GM12892 (cell line): ENCODE measurements at regions not wholly inside any gene's neighbourhood (a gene's known extent, or its start where the extent isn't known, plus 50 kb on each side); places are given as distances from the start of the nearest gene placed in this dataset.

Experiments used
- DNase-seq: peaks from one replicate; pipeline ENCODE4 v3.0.0; 2011; ENCODE audit not compliant: insufficient read length
- FAIRE-seq: peaks from 2 replicates; lab custom pipeline; 2011; peaks lifted over from hg19 to GRCh38; lab: Jason Lieb, UNC
- POLR2A ChIP-seq: IDR thresholded peaks from 2 replicates; pipeline ENCODE4 v1.6.1; 2011; ENCODE audit warnings: low read depth, low read length, control low read depth
- POLR2AphosphoS5 ChIP-seq: IDR thresholded peaks from 2 replicates; pipeline ENCODE4 v1.6.1; 2011; ENCODE audit warnings: low read depth, low read length, control low read depth
- TAF1 ChIP-seq: IDR thresholded peaks from 2 replicates; pipeline ENCODE4 v1.6.1; 2011; ENCODE audit warnings: low read depth, mild to moderate bottlenecking, control low read depth, low read length, borderline replicate concordance

DNA sequence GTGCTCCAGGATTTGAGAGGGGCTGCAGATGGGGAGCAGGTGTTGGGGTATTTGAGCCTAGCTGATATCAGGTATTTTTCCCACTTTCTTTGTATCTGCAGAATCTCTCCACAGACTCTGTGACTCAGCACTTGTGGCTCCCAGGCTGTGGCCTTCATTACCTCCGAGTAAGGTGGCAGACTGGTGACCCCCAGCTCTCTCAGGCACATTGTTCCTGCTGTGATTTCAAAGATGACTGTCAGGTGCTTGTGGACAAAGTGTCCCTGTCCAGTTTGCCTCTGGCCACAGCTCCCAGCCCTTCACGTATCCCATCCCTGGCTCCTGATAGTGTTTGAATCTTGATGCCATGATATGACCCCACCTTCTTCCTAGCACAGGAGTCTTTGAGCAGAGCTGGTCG is 396.8 kb upstream of the PODXL start:
- DNase-seq (no peak), FAIRE-seq (no peak)
- no peak for TF ChIP-seq POLR2AphosphoS5
- TF ChIP-seq POLR2A, result no peak
- no peak for TF ChIP-seq TAF1

DNA sequence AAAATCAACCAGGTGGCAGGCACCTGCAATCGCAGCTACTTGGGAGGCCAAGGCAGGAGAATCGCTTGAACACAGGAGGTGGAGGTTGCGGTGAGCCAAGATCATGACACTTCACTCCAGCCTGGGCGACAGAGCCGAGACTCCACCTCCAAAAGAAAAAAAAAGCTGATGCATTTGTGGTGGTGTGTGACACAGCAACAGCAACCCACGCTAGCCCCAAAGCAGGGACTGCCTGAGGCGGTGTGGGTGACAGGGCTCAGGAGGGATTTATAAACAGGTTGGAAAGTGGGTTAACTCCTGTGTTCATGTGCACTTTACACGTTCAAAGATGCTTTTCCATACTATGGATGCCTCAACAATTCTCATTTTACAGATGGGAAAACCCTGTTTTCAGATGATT is 395.9 kb upstream of the PODXL start:
- no peak for TF ChIP-seq POLR2AphosphoS5
- no peak for TF ChIP-seq TAF1
- TF ChIP-seq POLR2A, result no peak
- no peak for FAIRE-seq
- DNase-seq, result no peak

DNA sequence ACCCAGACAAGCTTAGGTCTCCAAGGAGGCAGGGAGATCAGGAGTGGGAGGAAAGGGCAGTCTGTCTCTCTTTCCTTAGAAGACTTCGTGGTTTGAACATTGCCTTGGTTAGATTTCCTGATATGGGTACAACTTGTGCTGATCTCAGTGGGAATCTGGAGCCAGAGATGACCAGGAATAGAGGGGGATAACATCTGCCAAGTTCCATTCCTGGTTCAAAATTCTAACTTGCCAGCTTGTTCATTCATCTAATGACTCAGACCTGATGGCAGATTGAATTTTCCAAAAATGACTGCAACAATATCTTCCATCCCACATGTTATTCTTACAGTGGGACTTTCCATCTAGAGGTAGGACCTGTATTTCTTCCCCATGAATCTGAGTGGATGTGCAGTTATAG is 394.3 kb upstream of the PODXL start:
- DNase-seq, result no peak
- FAIRE-seq, result no peak
- TF ChIP-seq TAF1 (no peak), POLR2A (no peak), POLR2AphosphoS5 (no peak)

DNA sequence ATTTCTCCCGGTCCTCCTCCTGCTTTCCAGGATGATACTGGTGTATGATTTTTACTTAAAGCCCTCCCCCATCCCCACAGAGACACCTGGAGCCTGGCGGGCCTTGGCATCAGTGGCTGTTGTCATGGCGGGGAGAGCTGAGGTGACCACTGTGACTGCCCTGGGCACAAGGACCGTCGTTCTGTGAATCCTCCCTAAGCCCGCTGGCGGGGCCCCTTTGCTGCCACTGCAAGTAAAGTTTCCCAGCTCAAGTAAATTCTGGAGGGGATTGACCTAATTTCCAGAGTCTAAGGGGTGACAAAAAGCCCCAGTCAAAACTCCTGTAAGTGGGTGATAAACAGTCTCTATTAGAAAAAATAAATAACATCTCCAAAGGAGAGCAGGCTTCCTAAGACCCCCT is 393.2 kb upstream of the PODXL start:
- FAIRE-seq (no peak), DNase-seq (no peak)

DNA sequence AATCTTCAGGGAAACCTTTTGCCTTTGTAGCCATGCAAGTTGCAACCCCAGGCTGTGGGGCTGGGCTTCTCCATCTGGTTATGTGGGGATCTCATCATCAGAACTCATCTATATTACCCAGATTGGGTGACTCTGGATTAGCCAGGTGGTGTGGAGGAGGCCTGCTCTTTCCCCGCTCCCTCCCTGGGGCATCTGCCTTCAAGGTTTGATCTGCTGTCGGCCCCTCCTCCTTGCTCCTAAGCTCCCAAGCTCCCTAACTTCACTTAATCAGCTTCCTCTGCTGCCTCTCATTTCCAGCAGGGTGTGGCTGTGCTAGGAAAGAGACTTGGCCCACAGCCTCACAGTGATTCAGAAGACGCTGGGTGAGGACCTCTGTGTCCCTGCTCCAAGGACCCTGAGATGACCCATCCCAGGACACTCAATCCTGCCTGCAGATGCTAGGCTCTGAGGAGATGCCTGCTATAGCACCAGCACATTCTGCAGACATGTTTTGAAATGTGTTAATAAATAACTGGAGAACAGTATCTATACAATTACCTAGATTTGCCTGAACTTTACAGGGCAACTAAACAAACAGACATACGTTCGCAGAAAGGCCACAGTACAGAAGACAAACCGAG is 392.1 kb upstream of the PODXL start:
- FAIRE-seq, result no peak
- TF ChIP-seq POLR2A (no peak), TAF1 (no peak), POLR2AphosphoS5 (no peak)
- no peak for DNase-seq

More for the DNA sequence above, 393.2 kb upstream of the PODXL start:
- no peak for TF ChIP-seq POLR2A
- TF ChIP-seq TAF1, result no peak
- TF ChIP-seq POLR2AphosphoS5, result no peak

DNA sequence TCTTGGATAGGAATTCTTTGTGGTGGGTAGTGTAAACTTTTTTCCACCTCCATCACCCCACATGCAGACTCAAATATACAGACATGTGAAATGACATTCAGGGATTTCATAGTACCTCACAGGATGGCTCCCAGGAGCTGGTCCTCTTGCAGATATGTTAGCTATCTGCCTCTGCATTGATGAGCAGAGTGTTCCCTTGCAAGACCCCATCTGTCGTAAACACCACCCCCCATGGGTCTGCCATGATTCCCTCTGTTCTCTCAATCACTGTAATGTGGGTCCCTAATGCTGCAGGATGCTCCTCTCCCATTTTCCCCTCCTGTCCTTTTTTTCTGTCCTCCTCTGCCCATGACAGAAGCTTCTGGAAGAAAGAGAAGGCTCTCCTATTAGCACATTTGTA is 391.2 kb upstream of the PODXL start:
- DNase-seq (no peak), FAIRE-seq (no peak)
- TF ChIP-seq POLR2A (no peak), TAF1 (no peak), POLR2AphosphoS5 (no peak)

DNA sequence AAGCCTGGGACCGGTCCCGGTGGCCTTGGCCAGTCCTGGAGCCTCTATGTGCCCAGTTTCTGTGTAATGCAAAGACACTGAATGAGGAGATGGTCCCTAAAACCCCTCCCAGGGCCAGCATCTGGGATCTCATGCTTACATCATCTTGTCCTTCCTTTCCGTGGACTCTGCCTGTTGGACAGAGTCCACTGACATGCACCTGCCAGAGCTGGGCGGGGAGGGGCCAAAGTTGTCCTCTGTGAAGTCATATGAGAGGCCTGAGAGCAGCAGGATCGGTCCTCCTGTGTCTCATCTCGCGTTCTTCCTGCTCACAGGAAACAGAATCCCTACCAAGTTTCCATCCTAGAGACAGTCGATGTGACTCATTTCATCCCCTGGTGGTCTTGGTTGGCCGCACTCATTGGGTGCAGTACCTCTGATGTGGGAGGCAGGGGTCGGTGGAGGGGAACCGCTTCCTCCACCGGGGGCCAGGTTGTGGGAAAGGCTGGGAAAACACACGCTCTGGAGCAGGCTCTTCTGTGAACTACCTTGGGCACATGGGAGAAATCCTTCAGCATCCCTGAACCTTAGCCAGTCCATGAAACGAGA is 389.6 kb upstream of the PODXL start:
- TF ChIP-seq TAF1 (no peak), POLR2A (no peak), POLR2AphosphoS5 (no peak)
- DNase-seq, result no peak

DNA sequence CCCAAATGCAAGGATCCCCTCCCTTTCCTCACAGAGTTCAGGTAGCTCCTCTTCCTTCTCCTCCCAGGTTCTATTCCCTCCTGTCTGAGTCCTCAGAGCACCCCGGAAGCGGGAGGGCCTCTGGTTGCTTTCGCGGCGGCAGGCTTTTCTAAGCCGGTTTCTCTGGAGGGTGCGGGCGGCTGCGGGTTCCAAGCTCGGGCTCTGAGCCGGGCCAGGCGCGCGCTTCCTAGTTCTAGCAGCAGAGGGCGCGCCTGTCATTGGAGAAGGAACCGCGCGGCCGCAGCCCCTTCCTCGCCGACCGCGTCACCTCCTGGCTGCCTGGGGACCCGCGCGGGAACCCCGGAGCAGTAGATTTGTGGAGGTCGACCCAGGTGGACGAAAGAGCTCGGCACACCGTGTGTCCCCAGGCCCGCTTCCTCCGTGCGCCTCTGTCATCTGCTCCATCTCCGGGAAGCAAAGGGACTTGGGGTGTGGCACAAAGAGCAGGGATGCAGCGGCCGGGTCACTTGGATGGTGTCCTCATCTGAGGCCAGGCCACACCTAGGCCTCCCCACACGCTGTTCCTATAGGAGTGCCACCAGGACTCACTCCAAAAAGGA is 389.0 kb upstream of the PODXL start:
- no peak for FAIRE-seq
- peak; percentile 49 for DNase-seq
- TF ChIP-seq POLR2A (no peak), POLR2AphosphoS5 (no peak), TAF1 (no peak)

More for the DNA sequence above, 389.6 kb upstream of the PODXL start:
- no peak for FAIRE-seq

DNA sequence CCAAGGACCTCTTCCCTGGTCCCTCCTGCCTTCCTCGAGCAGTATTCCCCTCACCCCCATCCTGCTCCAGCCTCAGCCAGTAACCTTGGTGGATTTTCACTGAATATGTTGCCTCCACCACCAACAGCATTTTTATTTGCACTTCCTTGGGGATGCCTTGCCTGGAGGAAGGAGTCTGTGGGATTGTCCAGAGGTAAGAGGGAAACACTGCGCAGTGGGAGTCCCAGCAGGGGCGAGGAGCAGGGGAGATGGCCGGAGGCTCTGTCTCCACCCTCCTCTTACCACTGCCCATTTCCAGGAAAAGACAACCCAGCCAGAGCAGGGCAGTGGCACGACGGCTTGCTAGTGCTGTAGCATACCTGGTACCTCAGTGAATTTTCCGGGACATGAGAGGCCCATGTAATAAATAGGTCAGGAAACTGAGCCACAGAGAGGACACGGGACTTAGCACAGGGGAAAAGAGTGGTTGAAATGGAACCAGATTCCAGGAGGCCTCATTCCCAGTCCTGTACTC is 388.2 kb upstream of the PODXL start:
- DNase-seq, result no peak
- TF ChIP-seq POLR2AphosphoS5 (no peak), POLR2A (no peak), TAF1 (no peak)
- FAIRE-seq, result no peak

DNA sequence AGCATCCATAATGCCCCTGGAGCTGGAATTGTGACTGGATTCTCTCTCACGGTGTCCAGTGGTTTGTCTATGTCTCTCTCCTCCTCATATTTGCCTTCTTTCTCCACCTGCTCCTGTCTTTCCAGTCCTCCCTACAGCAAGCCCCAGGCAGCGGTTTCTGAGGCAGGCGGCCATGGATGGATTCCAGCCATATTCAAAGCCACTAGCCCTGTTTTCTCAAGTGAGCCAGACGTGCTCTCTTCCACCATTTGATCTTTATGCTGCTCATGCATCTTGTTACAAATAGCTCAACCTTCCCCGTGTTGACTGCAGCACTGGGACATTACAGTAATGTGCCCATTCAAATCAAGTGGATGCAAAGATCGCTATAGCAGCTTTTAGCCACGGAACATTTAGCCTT is 387.2 kb upstream of the PODXL start:
- TF ChIP-seq POLR2A (no peak), TAF1 (no peak), POLR2AphosphoS5 (no peak)
- FAIRE-seq (no peak), DNase-seq (no peak)

DNA sequence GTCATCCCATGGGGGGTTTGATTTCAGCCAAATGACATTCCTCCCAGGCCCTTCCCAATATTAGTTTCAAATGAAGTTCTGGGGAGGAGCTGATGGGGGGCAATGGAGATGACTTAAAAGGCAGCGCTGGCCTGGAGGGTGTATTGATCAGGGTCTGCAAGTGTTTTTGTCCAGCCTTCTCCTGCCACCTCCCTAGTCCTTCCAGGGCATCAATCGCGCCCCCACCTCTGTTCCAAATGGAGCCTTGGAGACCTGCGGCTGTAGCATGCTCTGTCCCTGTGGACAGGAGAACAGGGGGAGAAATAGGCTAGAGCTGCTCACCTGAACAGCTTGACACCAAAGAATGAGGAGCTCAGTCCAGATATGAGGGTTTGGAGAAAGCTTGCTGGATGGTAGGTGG is 386.8 kb upstream of the PODXL start:
- TF ChIP-seq POLR2AphosphoS5 (no peak), POLR2A (no peak), TAF1 (no peak)
- FAIRE-seq (no peak), DNase-seq (no peak)
